HG03196 (cell line): ENCODE measurements at regions not wholly inside any gene's neighbourhood (a gene's known extent, or its start where the extent isn't known, plus 50 kb on each side); places are given as distances from the start of the nearest gene placed in this dataset.

Source experiments
- ATAC-seq: cut with Tn5 transposase; IDR thresholded peaks from one replicate; pipeline ENCODE4 v1.9.1; 2021; ENCODE audit not compliant: unreplicated experiment

- no peak for ATAC-seq
Observed at GRCh38 chr3:34851137-34851536, 788.2 kb upstream of the ARPP21 start.

GRCh38 chr3:34852844-34853439, 786.4 kb upstream of the ARPP21 start:
- no peak for ATAC-seq

- ATAC-seq = no peak
Observed at GRCh38 chr3:34856081-34856947, 783.0 kb upstream of the ARPP21 start.

GRCh38 chr3:34858067-34858660, 781.2 kb upstream of the ARPP21 start:
- ATAC-seq = no peak

GRCh38 chr3:34859746-34860145, 779.6 kb upstream of the ARPP21 start:
- no peak for ATAC-seq

- no peak for ATAC-seq
Observed at GRCh38 chr3:34862456-34862855, 776.9 kb upstream of the ARPP21 start.

- no peak for ATAC-seq
Observed at GRCh38 chr3:34863485-34863884, 775.8 kb upstream of the ARPP21 start.

- no peak for ATAC-seq
Observed at GRCh38 chr3:34864011-34864410, 775.3 kb upstream of the ARPP21 start.

- no peak for ATAC-seq
Observed at GRCh38 chr3:34865346-34865745, 774.0 kb upstream of the ARPP21 start.

GRCh38 chr3:34868935-34869334, 770.4 kb upstream of the ARPP21 start:
- no peak for ATAC-seq

GRCh38 chr3:34869696-34870095, 769.6 kb upstream of the ARPP21 start:
- ATAC-seq = no peak

- no peak for ATAC-seq
Observed at GRCh38 chr3:34872406-34872805, 766.9 kb upstream of the ARPP21 start.

GRCh38 chr3:34876997-34877396, 762.3 kb upstream of the ARPP21 start:
- no peak for ATAC-seq

GRCh38 chr3:34878488-34878887, 760.8 kb upstream of the ARPP21 start:
- ATAC-seq = no peak

GRCh38 chr3:34881026-34881425, 758.3 kb upstream of the ARPP21 start:
- ATAC-seq = no peak

- ATAC-seq = no peak
Observed at GRCh38 chr3:34882764-34883163, 756.6 kb upstream of the ARPP21 start.

- ATAC-seq = no peak
Observed at GRCh38 chr3:34884007-34884406, 755.3 kb upstream of the ARPP21 start.

- no peak for ATAC-seq
Observed at GRCh38 chr3:34886443-34886842, 752.9 kb upstream of the ARPP21 start.

GRCh38 chr3:34889641-34890040, 749.7 kb upstream of the ARPP21 start:
- ATAC-seq = no peak

GRCh38 chr3:34890247-34890646, 749.1 kb upstream of the ARPP21 start:
- no peak for ATAC-seq

GRCh38 chr3:34891941-34892340, 747.4 kb upstream of the ARPP21 start:
- no peak for ATAC-seq

- ATAC-seq = no peak
Observed at GRCh38 chr3:34895841-34896240, 743.5 kb upstream of the ARPP21 start.
